ENCODE measurements at regions not wholly inside any gene's neighbourhood (a gene's known extent, or its start where the extent isn't known, plus 50 kb on each side); places are given as distances from the start of the nearest gene placed in this dataset.

GRCh38 chr13:34864671-34865070 lies 77.4 kb upstream of the NBEA start:
- no peak for FAIRE-seq

- no peak for FAIRE-seq
Observed at GRCh38 chr13:34867590-34867989, 74.5 kb upstream of the NBEA start.

GRCh38 chr13:34868733-34869132 lies 73.3 kb upstream of the NBEA start:
- no peak for FAIRE-seq

DNA sequence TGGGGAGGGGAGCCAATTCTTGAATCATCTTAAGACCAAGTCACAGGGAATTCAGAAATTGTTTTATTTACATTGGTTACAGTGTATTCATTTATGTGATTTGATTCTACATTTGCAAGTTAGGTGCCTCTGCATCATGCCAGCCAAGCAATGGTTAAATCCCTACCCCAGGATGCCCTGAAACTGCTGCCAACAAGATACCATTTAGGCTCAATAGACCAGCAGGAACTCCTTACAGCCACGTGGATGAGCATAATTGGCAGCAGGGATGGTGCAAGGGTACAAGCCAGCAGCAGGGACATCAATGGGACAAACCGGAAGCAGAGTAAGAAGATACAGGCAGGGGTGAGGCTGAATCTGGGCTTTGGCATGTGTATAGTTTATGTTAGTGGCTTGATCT lies 72.4 kb upstream of the NBEA start:
- FAIRE-seq = no peak

- FAIRE-seq = no peak
Observed at GRCh38 chr13:34878329-34878728, 63.7 kb upstream of the NBEA start.

GRCh38 chr13:34879851-34880250 lies 62.2 kb upstream of the NBEA start:
- no peak for FAIRE-seq

- FAIRE-seq = no peak
Observed at GRCh38 chr13:34881494-34881893, 60.6 kb upstream of the NBEA start.

- no peak for FAIRE-seq
Observed at GRCh38 chr13:34883396-34883795, 58.7 kb upstream of the NBEA start.

DNA sequence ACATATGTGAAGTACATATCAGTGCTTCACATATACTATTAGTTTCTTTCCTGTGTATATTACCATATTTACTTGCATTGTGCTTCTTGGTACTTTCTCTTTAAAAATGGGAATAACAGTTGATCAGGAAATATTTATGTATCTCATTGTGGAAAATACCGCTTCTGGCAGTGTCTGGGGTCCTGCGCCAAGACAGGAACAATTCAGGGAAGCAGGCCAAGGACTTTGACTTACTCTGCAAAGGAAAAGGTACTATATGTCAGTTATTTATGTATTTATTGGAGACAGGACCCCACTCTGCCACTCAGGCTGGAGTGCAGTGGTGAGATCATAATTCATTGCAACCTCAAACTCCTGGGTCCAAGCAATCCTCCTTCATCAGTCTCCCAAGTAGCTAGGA lies 57.7 kb upstream of the NBEA start:
- FAIRE-seq = no peak

GRCh38 chr13:34886121-34886875 lies 55.8 kb upstream of the NBEA start:
- FAIRE-seq = no peak

- FAIRE-seq = no peak
Observed at GRCh38 chr13:34886987-34887386, 55.1 kb upstream of the NBEA start.
